HG03039 (cell line): ENCODE measurements at regions not wholly inside any gene's neighbourhood (a gene's known extent, or its start where the extent isn't known, plus 50 kb on each side); places are given as distances from the start of the nearest gene placed in this dataset.
"Not testable (repeated sequence)": the region's sequence is repeated elsewhere in the genome, so short reads cannot be mapped to it uniquely, and the experiment has no call there.

Experiments
- ATAC-seq: cut with Tn5 transposase; IDR thresholded peaks from one replicate; pipeline ENCODE4 v1.9.1; 2021; ENCODE audit warnings: mild to moderate bottlenecking, moderate library complexity; ENCODE audit not compliant: unreplicated experiment

- ATAC-seq, result no peak
Observed at GRCh38 chr14:48747561-48748089, 838.6 kb downstream of the RPS29 start.

- no peak for ATAC-seq
Observed at GRCh38 chr14:48744202-48744601, 842.0 kb downstream of the RPS29 start.

- no peak for ATAC-seq
Observed at GRCh38 chr14:48738186-48738925, 847.8 kb downstream of the RPS29 start.

- ATAC-seq, result no peak
Observed at GRCh38 chr14:48735607-48736006, 850.6 kb downstream of the RPS29 start.

GRCh38 chr14:48731260-48731659 is 854.9 kb downstream of the RPS29 start:
- ATAC-seq, result no peak

- ATAC-seq, result no peak
Observed at GRCh38 chr14:48726080-48726642, 860.0 kb downstream of the RPS29 start.

GRCh38 chr14:48725051-48725734 is 861.0 kb downstream of the RPS29 start:
- ATAC-seq, result no peak

- no peak for ATAC-seq
Observed at GRCh38 chr14:48723841-48724495, 862.2 kb downstream of the RPS29 start.

GRCh38 chr14:48714366-48714765 is 871.8 kb downstream of the RPS29 start:
- ATAC-seq, result no peak

GRCh38 chr14:48710133-48710532 is 876.0 kb downstream of the RPS29 start:
- no peak for ATAC-seq

- no peak for ATAC-seq
Observed at GRCh38 chr14:48709277-48709785, 876.8 kb downstream of the RPS29 start.

- ATAC-seq, result no peak
Observed at GRCh38 chr14:48704639-48705038, 881.5 kb downstream of the RPS29 start.

GRCh38 chr14:48703728-48704467 is 882.3 kb downstream of the RPS29 start:
- ATAC-seq, result no peak

GRCh38 chr14:48697362-48697761 is 888.8 kb downstream of the RPS29 start:
- not testable (repeated sequence) for ATAC-seq

- ATAC-seq, result no peak
Observed at GRCh38 chr14:48693793-48694192, 892.4 kb downstream of the RPS29 start.

GRCh38 chr14:48690349-48690748 is 895.8 kb downstream of the RPS29 start:
- ATAC-seq, result no peak

- ATAC-seq, result no peak
Observed at GRCh38 chr14:48686650-48687049, 899.5 kb downstream of the RPS29 start.

- ATAC-seq, result no peak
Observed at GRCh38 chr14:48672506-48672905, 913.7 kb downstream of the RPS29 start.

GRCh38 chr14:48670939-48671338 is 915.2 kb downstream of the RPS29 start:
- ATAC-seq, result no peak

- ATAC-seq, result no peak
Observed at GRCh38 chr14:48665077-48665784, 920.9 kb downstream of the RPS29 start.
